ENCODE measurements at regions not wholly inside any gene's neighbourhood (a gene's known extent, or its start where the extent isn't known, plus 50 kb on each side); places are given as distances from the start of the nearest gene placed in this dataset.

GRCh38 chr4:55730280-55730931 lies 89.2 kb upstream of the EXOC1L start:
- no peaks in the 10 kb centered on the region for H3K9me3 ChIP-seq (ENCODE audit: insufficient read depth, low read depth, low read length)
- no peak overlapping the region for H3K9ac ChIP-seq (ENCODE audit: low read depth, low read length)
- no CpG with 5 or more reads among the region's 2 CpGs for WGBS
- H3K36me3 ChIP-seq (ENCODE audit: insufficient read depth, low read length): no peaks in the 10 kb centered on the region
- no peak overlapping the region for H3K27ac ChIP-seq (ENCODE audit: low read depth, low read length)
- no peak overlapping the region for H3K4me3 ChIP-seq (ENCODE audit: low read length)
- H3K27me3 ChIP-seq (ENCODE audit: insufficient read depth, low read length): no peaks in the 10 kb centered on the region
- no peaks in the 10 kb centered on the region for H3K4me1 ChIP-seq (ENCODE audit: insufficient read depth, low read length)

DNA sequence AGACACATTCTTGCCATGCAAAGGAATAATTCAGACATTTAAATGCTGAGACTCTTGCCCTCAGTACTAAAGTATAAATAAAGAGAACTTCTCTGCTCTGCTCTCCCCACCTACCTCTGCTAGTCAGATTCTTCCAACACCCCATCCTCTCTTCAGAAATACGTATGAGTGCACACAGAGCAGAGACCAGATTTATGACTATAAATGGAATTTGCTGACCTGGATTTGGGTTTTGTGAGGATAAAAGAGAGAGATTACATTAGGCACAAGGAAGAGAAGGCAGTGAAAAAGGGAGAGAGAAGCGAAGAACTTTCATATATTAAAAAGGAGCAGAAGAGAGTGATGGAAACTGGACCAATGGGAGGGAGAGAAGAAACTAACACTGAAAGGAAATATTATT lies 87.6 kb upstream of the EXOC1L start:
- 88% methylated on average over 2 of the region's 2 CpGs for WGBS
- H3K4me1 ChIP-seq (ENCODE audit: insufficient read depth, low read length): no peaks in the 10 kb centered on the region
- H3K36me3 ChIP-seq (ENCODE audit: insufficient read depth, low read length): no peaks in the 10 kb centered on the region
- no peaks in the 10 kb centered on the region for H3K27me3 ChIP-seq (ENCODE audit: insufficient read depth, low read length)
- no peaks in the 10 kb centered on the region for H3K9me3 ChIP-seq (ENCODE audit: insufficient read depth, low read depth, low read length)
- no peak overlapping the region for H3K4me3 ChIP-seq (ENCODE audit: low read length)
- H3K9ac ChIP-seq (ENCODE audit: low read depth, low read length): no peak overlapping the region
- no peak overlapping the region for H3K27ac ChIP-seq (ENCODE audit: low read depth, low read length)

DNA sequence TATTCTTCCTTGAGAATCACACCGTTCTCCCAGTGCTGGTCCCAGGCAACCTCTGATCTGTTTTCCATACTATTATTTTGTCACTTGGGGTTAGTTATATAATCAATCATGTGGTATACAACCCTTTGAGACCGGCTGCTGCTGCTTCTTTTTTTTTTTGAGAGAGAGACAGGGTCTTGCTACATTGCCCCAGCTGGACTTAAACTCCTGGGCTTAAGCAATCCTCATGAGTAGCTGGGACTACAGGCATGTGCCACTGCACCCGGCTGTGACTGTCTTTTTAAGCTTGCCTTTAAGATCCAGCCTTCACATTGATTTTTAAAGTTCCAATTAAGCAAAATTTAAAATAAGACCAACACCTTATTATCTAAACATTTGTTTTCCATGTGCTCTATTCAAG lies 86.7 kb upstream of the EXOC1L start:
- no peak overlapping the region for H3K4me3 ChIP-seq (ENCODE audit: low read length)
- H3K27me3 ChIP-seq (ENCODE audit: insufficient read depth, low read length): no peaks in the 10 kb centered on the region
- no peaks in the 10 kb centered on the region for H3K36me3 ChIP-seq (ENCODE audit: insufficient read depth, low read length)
- H3K27ac ChIP-seq (ENCODE audit: low read depth, low read length): no peak overlapping the region
- H3K4me1 ChIP-seq (ENCODE audit: insufficient read depth, low read length): no peaks in the 10 kb centered on the region
- no peak overlapping the region for H3K9ac ChIP-seq (ENCODE audit: low read depth, low read length)
- WGBS: 85% methylated on average over 3 of the region's 3 CpGs
- no peaks in the 10 kb centered on the region for H3K9me3 ChIP-seq (ENCODE audit: insufficient read depth, low read depth, low read length)

DNA sequence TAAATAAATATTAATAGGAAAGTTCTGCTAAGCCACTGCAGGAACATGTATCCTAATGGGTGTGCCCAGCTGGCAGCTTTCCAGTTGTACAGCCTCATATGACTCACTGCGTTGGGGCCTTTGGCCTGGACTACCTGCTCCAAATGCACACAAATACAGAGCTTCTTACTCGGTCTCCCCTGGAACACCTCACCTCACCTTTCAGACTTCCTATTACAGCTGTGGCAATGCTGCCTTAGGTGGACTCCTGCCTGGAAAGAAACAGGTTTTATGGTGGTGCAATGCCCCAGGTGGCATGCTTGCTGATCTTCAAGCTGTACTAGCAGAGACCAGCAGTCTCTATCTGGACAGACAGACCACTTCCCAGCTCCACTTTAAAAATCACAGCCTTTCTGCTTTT lies 85.7 kb upstream of the EXOC1L start:
- no peak overlapping the region for H3K9ac ChIP-seq (ENCODE audit: low read depth, low read length)
- WGBS: 95% methylated on average over 2 of the region's 2 CpGs
- no peak overlapping the region for H3K4me3 ChIP-seq (ENCODE audit: low read length)
- H3K4me1 ChIP-seq (ENCODE audit: insufficient read depth, low read length): no peaks in the 10 kb centered on the region
- H3K27ac ChIP-seq (ENCODE audit: low read depth, low read length): no peak overlapping the region
- H3K36me3 ChIP-seq (ENCODE audit: insufficient read depth, low read length): no peaks in the 10 kb centered on the region
- H3K27me3 ChIP-seq (ENCODE audit: insufficient read depth, low read length): no peaks in the 10 kb centered on the region
- H3K9me3 ChIP-seq (ENCODE audit: insufficient read depth, low read depth, low read length): no peaks in the 10 kb centered on the region

GRCh38 chr4:55736605-55737183 lies 82.9 kb upstream of the EXOC1L start:
- Histone ChIP-seq H3K27me3 (ENCODE audit: insufficient read depth, low read length) (no peaks in the 10 kb centered on the region), H3K9me3 (ENCODE audit: insufficient read depth, low read depth, low read length) (no peaks in the 10 kb centered on the region)
- 69% methylated on average over 3 of the region's 3 CpGs for WGBS

GRCh38 chr4:55742655-55743202 lies 76.9 kb upstream of the EXOC1L start:
- H3K4me1 ChIP-seq (ENCODE audit: insufficient read depth, low read length): no peaks in the 10 kb centered on the region
- H3K36me3 ChIP-seq (ENCODE audit: insufficient read depth, low read length): no peaks in the 10 kb centered on the region
- no peaks in the 10 kb centered on the region for H3K9me3 ChIP-seq (ENCODE audit: insufficient read depth, low read depth, low read length)
- no peak overlapping the region for H3K4me3 ChIP-seq (ENCODE audit: low read length)
- H3K9ac ChIP-seq (ENCODE audit: low read depth, low read length): no peak overlapping the region
- H3K27ac ChIP-seq (ENCODE audit: low read depth, low read length): no peak overlapping the region
- H3K27me3 ChIP-seq (ENCODE audit: insufficient read depth, low read length): no peaks in the 10 kb centered on the region
- 76% methylated on average over 5 of the region's 5 CpGs for WGBS

More at GRCh38 chr4:55736605-55737183, 82.9 kb upstream of the EXOC1L start:
- no peaks in the 10 kb centered on the region for H3K36me3 ChIP-seq (ENCODE audit: insufficient read depth, low read length)
- no peak overlapping the region for H3K9ac ChIP-seq (ENCODE audit: low read depth, low read length)
- H3K4me1 ChIP-seq (ENCODE audit: insufficient read depth, low read length): no peaks in the 10 kb centered on the region
- H3K4me3 ChIP-seq (ENCODE audit: low read length): no peak overlapping the region
- H3K27ac ChIP-seq (ENCODE audit: low read depth, low read length): no peak overlapping the region

DNA sequence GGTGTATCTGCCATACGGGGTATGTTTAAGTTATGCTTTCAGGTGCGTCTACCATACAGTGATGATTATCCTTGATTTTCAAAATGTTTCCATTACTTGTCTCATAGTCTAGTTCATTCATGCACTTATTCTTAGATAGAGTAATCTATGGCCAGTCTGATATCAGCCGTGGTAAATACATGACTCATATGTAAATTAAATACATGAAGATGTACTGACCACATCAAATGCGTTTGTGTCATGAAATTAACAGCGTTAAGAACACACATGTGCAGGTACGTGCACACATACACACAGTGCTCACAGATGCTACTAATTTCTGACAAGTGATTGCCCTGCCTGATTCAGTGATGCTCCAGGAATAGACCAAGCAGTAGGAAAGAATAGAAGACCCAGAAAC lies 75.2 kb upstream of the EXOC1L start:
- no peaks in the 10 kb centered on the region for H3K4me1 ChIP-seq (ENCODE audit: insufficient read depth, low read length)
- H3K4me3 ChIP-seq (ENCODE audit: low read length): no peak overlapping the region
- H3K27ac ChIP-seq (ENCODE audit: low read depth, low read length): no peak overlapping the region
- 96% methylated on average over 5 of the region's 6 CpGs for WGBS
- H3K9me3 ChIP-seq (ENCODE audit: insufficient read depth, low read depth, low read length): no peaks in the 10 kb centered on the region
- H3K9ac ChIP-seq (ENCODE audit: low read depth, low read length): no peak overlapping the region
- H3K36me3 ChIP-seq (ENCODE audit: insufficient read depth, low read length): no peaks in the 10 kb centered on the region
- no peaks in the 10 kb centered on the region for H3K27me3 ChIP-seq (ENCODE audit: insufficient read depth, low read length)

DNA sequence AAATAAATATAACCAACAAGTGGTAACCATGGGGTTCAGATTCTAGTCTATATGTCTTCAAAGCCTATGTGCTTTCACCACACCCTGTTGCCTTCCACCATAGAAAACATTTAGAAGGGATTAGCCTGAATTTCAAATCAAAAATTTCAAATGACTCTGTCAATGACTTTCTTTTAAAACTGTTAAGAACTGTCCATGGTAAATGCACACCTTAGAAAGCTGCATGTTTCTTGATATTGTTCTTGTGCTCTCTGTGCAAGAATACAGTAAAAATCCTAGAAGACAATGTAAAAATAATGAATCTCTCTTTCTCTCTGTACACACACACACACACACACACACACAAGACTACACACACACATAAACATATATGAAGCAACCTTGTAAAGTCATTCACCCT lies 74.6 kb upstream of the EXOC1L start:
- no peak overlapping the region for H3K9ac ChIP-seq (ENCODE audit: low read depth, low read length)
- no peak overlapping the region for H3K27ac ChIP-seq (ENCODE audit: low read depth, low read length)
- no peaks in the 10 kb centered on the region for H3K9me3 ChIP-seq (ENCODE audit: insufficient read depth, low read depth, low read length)
- H3K4me1 ChIP-seq (ENCODE audit: insufficient read depth, low read length): no peaks in the 10 kb centered on the region
- no peaks in the 10 kb centered on the region for H3K36me3 ChIP-seq (ENCODE audit: insufficient read depth, low read length)
- H3K27me3 ChIP-seq (ENCODE audit: insufficient read depth, low read length): no peaks in the 10 kb centered on the region
- no peak overlapping the region for H3K4me3 ChIP-seq (ENCODE audit: low read length)

- Histone ChIP-seq H3K36me3 (ENCODE audit: insufficient read depth, low read length) (no peaks in the 10 kb centered on the region), H3K4me1 (ENCODE audit: insufficient read depth, low read length) (no peaks in the 10 kb centered on the region), H3K9ac (ENCODE audit: low read depth, low read length) (no peak overlapping the region), H3K9me3 (ENCODE audit: insufficient read depth, low read depth, low read length) (no peaks in the 10 kb centered on the region), H3K27ac (ENCODE audit: low read depth, low read length) (no peak overlapping the region), H3K4me3 (ENCODE audit: low read length) (no peak overlapping the region), H3K27me3 (ENCODE audit: insufficient read depth, low read length) (no peaks in the 10 kb centered on the region)
- WGBS: 95% methylated on average over 6 of the region's 6 CpGs
These were observed 71.8 kb upstream of the EXOC1L start for GRCh38 chr4:55747793-55748192.

- Histone ChIP-seq H3K27me3 (ENCODE audit: insufficient read depth, low read length) (no peaks in the 10 kb centered on the region), H3K4me3 (ENCODE audit: low read length) (no peak overlapping the region), H3K9ac (ENCODE audit: low read depth, low read length) (no peak overlapping the region), H3K4me1 (ENCODE audit: insufficient read depth, low read length) (no peaks in the 10 kb centered on the region), H3K27ac (ENCODE audit: low read depth, low read length) (no peak overlapping the region), H3K36me3 (ENCODE audit: insufficient read depth, low read length) (no peaks in the 10 kb centered on the region), H3K9me3 (ENCODE audit: insufficient read depth, low read depth, low read length) (no peaks in the 10 kb centered on the region)
- no CpG with 5 or more reads among the region's 1 CpG for WGBS
These were observed 69.9 kb upstream of the EXOC1L start for GRCh38 chr4:55749666-55750065.

DNA sequence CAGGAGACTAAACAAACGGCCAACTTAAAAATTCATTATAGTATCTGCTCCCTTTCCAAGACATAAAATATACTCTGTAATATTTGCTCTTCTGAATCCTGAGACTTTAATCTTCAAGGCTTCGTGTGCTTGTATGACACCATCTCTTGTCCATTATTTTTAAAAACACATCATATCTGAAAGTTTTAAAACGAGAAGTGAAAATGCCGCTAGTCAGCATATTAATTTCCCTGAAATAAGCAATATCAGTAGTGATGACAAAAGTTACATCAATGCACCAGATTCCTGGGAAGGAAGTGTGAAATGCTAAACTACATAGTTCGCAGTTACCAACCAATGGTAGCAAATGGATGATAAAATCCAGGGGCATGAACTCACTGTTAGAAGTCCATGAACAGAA lies 66.8 kb upstream of the EXOC1L start:
- H3K4me1 ChIP-seq (ENCODE audit: insufficient read depth, low read length): no peaks in the 10 kb centered on the region
- H3K9me3 ChIP-seq (ENCODE audit: insufficient read depth, low read depth, low read length): no peaks in the 10 kb centered on the region
- no peak overlapping the region for H3K4me3 ChIP-seq (ENCODE audit: low read length)
- WGBS: 93% methylated on average over 5 of the region's 5 CpGs
- no peaks in the 10 kb centered on the region for H3K27me3 ChIP-seq (ENCODE audit: insufficient read depth, low read length)
- H3K36me3 ChIP-seq (ENCODE audit: insufficient read depth, low read length): no peaks in the 10 kb centered on the region
- H3K9ac ChIP-seq (ENCODE audit: low read depth, low read length): no peak overlapping the region
- no peak overlapping the region for H3K27ac ChIP-seq (ENCODE audit: low read depth, low read length)

Data from HUES64 (cell line).